Ovary (tissue), 3 donors: ENCODE measurements at regions not wholly inside any gene's neighbourhood (a gene's known extent, or its start where the extent isn't known, plus 50 kb on each side); places are given as distances from the start of the nearest gene placed in this dataset.

Experiments used
- EP300 ChIP-seq: sonication (generic); formaldehyde crosslinking; IDR thresholded peaks from one replicate; pipeline ENCODE4 v1.6.1; 2017; ENCODE audit warnings: antibody characterized with exemption
- POLR2A ChIP-seq: fragments of 450-650 bp; IDR thresholded peaks from one replicate; pipeline ENCODE4 v1.6.1; 2017; ENCODE audit warnings: antibody characterized with exemption, mild to moderate bottlenecking, moderate library complexity
- TF ChIP-seq, protein P1 (sequence below), 3 donors: fragments of 450-650 bp in 2 of 3; fragments of 200-600 bp in 1 of 3; IDR thresholded peaks; one replicate each; pipeline versions ENCODE4 v1.5.1 to v1.8.0; 2016 to 2022; ENCODE audit warnings: antibody characterized with exemption in 3 of 3, mild to moderate bottlenecking in 1 of 3
- donor health status: DM: no; HTN: no; CAD: no.

DNA sequence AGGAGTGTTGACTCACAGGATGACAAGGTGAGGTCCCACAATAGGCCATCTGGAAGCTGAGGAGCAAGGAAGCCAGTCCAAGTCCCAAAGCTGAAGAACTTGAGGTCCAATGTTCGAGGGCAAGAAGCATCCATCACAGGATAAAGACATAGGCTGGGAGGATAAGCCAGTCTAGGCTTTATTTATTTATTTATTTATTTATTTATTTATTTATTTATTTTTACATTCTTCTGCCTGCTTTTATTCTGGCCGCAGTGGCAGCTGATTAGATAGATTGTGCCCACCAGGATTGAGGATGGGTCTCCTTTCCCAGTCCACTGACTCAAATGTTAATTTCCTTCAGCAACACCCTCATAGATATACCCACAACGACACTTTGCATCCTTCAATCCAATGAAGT is 472.2 kb upstream of the DPPA4 start:
- TF ChIP-seq, protein P1, sequence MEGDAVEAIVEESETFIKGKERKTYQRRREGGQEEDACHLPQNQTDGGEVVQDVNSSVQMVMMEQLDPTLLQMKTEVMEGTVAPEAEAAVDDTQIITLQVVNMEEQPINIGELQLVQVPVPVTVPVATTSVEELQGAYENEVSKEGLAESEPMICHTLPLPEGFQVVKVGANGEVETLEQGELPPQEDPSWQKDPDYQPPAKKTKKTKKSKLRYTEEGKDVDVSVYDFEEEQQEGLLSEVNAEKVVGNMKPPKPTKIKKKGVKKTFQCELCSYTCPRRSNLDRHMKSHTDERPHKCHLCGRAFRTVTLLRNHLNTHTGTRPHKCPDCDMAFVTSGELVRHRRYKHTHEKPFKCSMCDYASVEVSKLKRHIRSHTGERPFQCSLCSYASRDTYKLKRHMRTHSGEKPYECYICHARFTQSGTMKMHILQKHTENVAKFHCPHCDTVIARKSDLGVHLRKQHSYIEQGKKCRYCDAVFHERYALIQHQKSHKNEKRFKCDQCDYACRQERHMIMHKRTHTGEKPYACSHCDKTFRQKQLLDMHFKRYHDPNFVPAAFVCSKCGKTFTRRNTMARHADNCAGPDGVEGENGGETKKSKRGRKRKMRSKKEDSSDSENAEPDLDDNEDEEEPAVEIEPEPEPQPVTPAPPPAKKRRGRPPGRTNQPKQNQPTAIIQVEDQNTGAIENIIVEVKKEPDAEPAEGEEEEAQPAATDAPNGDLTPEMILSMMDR (IDR thresholded peaks at IDR 0.05): no peak
- no peak for TF ChIP-seq EP300
- TF ChIP-seq POLR2A: no peak
